ENCODE measurements at regions not wholly inside any gene's neighbourhood (a gene's known extent, or its start where the extent isn't known, plus 50 kb on each side); places are given as distances from the start of the nearest gene placed in this dataset.

GRCh38 chr10:94276140-94276539 lies 86.6 kb downstream of the NOC3L start (continued):
- TF ChIP-seq USF1 (IDR thresholded peaks at IDR 0.05; ENCODE audit: borderline replicate concordance, low read depth) (no peak), TEAD4 (IDR thresholded peaks at IDR 0.05; ENCODE audit: borderline replicate concordance, insufficient read depth) (no peak), EP300 (IDR thresholded peaks at IDR 0.05; ENCODE audit: borderline replicate concordance in 1 of 2, low read depth in 1 of 2, low read length in 1 of 2) (no peak), EZH2phosphoT487 (IDR thresholded peaks at IDR 0.05; ENCODE audit: borderline replicate concordance, low read depth) (no peak)

- Histone ChIP-seq H3K79me2 (ENCODE audit: insufficient read depth) (no peaks in the 10 kb centered on the region), H3K27ac (ENCODE audit: low read depth in 2 of 2, low read length in 1 of 2) (no peak overlapping the region), H2AFZ (ENCODE audit: low read depth) (no peak overlapping the region), H3K4me1 (ENCODE audit: control insufficient read depth in 1 of 2, insufficient read depth in 2 of 2, low read depth in 1 of 2, low read length in 1 of 2) (peaks cover 0 to 7% of the 10 kb centered on the region in 2 experiments; a peak in 1 of 4 replicates), H3K9me3 (no peaks in the 10 kb centered on the region), H3F3A (replicated peaks; ENCODE audit: insufficient read depth) (no peaks in the 10 kb centered on the region), H3K27me3 (ENCODE audit: insufficient read depth) (no peaks in the 10 kb centered on the region), H3K4me3 (ENCODE audit: low read depth in 2 of 2, low read length in 1 of 2) (no peak overlapping the region), H3K9ac (no peak overlapping the region), H3K4me2 (no peak overlapping the region), H4K20me1 (ENCODE audit: insufficient read depth) (no peaks in the 10 kb centered on the region), H3K36me3 (replicated peaks in 1 of 2; ENCODE audit: control insufficient read depth in 1 of 2, insufficient read depth in 2 of 2, low read length in 1 of 2) (no peaks in the 10 kb centered on the region), H3K9me2 (no peaks in the 10 kb centered on the region)
- TF ChIP-seq FOSL2 (IDR thresholded peaks at IDR 0.05; ENCODE audit: borderline replicate concordance, low read depth), result no peak
- DNase-seq, result no peak
- WGBS (ENCODE audit: low lambda C conversion rate), result 84% methylated on average over 6 of the region's 6 CpGs
- ChIA-PET POLR2A (no interaction called here), CTCF (interaction anchor here (1.0 kb wide), 1 partner anchor 167 kb away, joined by 3 read pairs; no protein-coding TSS in a partner anchor)
Observed at GRCh38 chr10:94277450-94277849, 85.3 kb downstream of the NOC3L start.

GRCh38 chr10:94279835-94280709 lies 82.7 kb downstream of the NOC3L start:
- H4K20me1 ChIP-seq (ENCODE audit: insufficient read depth), result no peaks in the 10 kb centered on the region
- DNase-seq, result peak; percentile 22
- no peak overlapping the region for H3K4me2 ChIP-seq
- no peaks in the 10 kb centered on the region for H3K9me2 ChIP-seq
- no peaks in the 10 kb centered on the region for H3K79me2 ChIP-seq (ENCODE audit: insufficient read depth)
- no peaks in the 10 kb centered on the region for H3K4me1 ChIP-seq (ENCODE audit: control insufficient read depth in 1 of 2, insufficient read depth in 2 of 2, low read depth in 1 of 2, low read length in 1 of 2)
- no peaks in the 10 kb centered on the region for H3K27me3 ChIP-seq (ENCODE audit: insufficient read depth)
- no peak overlapping the region for H2AFZ ChIP-seq (ENCODE audit: low read depth)
- H3K9me3 ChIP-seq, result no peaks in the 10 kb centered on the region
- H3F3A ChIP-seq (replicated peaks; ENCODE audit: insufficient read depth), result no peaks in the 10 kb centered on the region
- no peak overlapping the region; a peak in 1 of 4 replicates for H3K4me3 ChIP-seq (ENCODE audit: low read depth in 2 of 2, low read length in 1 of 2)
- no peak overlapping the region for H3K9ac ChIP-seq
- H3K27ac ChIP-seq (ENCODE audit: low read depth in 2 of 2, low read length in 1 of 2), result no peak overlapping the region
- ChIA-PET CTCF (interaction anchor here (1.2 to 1.6 kb wide), 3 partner anchors 40 to 164 kb away, joined by 3 to 6 read pairs (median 6); no protein-coding TSS in a partner anchor), POLR2A (no interaction called here)
- peak; percentile 54 for TF ChIP-seq RAD21 (IDR thresholded peaks at IDR 0.05; ENCODE audit: low read length)
- peak; percentile 79 for TF ChIP-seq CTCF (IDR thresholded peaks at IDR 0.05)
- peak; percentile 62 for TF ChIP-seq SMC3 (IDR thresholded peaks at IDR 0.05; ENCODE audit: low read depth, low read length)
- TF ChIP-seq FOSL2 (IDR thresholded peaks at IDR 0.05; ENCODE audit: borderline replicate concordance, low read depth), result no peak
- 62% methylated on average over 14 of the region's 14 CpGs for WGBS (ENCODE audit: low lambda C conversion rate)
- H3K36me3 ChIP-seq (replicated peaks in 1 of 2; ENCODE audit: control insufficient read depth in 1 of 2, insufficient read depth in 2 of 2, low read length in 1 of 2), result no peaks in the 10 kb centered on the region
